ENCODE measurements at regions not wholly inside any gene's neighbourhood (a gene's known extent, or its start where the extent isn't known, plus 50 kb on each side); places are given as distances from the start of the nearest gene placed in this dataset.

GRCh38 chr10:8835453-8836167, 781.1 kb downstream of the GATA3 start:
- TF ChIP-seq, protein P1, sequence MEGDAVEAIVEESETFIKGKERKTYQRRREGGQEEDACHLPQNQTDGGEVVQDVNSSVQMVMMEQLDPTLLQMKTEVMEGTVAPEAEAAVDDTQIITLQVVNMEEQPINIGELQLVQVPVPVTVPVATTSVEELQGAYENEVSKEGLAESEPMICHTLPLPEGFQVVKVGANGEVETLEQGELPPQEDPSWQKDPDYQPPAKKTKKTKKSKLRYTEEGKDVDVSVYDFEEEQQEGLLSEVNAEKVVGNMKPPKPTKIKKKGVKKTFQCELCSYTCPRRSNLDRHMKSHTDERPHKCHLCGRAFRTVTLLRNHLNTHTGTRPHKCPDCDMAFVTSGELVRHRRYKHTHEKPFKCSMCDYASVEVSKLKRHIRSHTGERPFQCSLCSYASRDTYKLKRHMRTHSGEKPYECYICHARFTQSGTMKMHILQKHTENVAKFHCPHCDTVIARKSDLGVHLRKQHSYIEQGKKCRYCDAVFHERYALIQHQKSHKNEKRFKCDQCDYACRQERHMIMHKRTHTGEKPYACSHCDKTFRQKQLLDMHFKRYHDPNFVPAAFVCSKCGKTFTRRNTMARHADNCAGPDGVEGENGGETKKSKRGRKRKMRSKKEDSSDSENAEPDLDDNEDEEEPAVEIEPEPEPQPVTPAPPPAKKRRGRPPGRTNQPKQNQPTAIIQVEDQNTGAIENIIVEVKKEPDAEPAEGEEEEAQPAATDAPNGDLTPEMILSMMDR (conservative IDR thresholded peaks at IDR 0.05) = no peak
- TF ChIP-seq EZH2 (IDR thresholded peaks at IDR 0.05; ENCODE audit: low read depth) = no peak
- no peaks in the 10 kb centered on the region for H3K27me3 ChIP-seq (ENCODE audit: insufficient read depth, low read depth)
- H3K4me3 ChIP-seq = no peak overlapping the region
- H3K27ac ChIP-seq = no peak overlapping the region
- H3K36me3 ChIP-seq (ENCODE audit: low read depth) = no peaks in the 10 kb centered on the region
- H2AFZ ChIP-seq = no peak overlapping the region
- POLR2A ChIA-PET (ENCODE audit: unreplicated experiment) = no interaction called here
- intact Hi-C loops (cut with micrococcal nuclease; ENCODE audit: unreplicated experiment) = no loop called here
- no peaks in the 10 kb centered on the region for H3F3A ChIP-seq (ENCODE audit: insufficient read depth, low read depth)
- H3K79me2 ChIP-seq (ENCODE audit: low read depth) = no peaks in the 10 kb centered on the region
- DNase-seq = no peak
- no peak overlapping the region for H3K4me2 ChIP-seq
- no peaks in the 10 kb centered on the region for H3K9me3 ChIP-seq (ENCODE audit: insufficient read depth, low read depth)
- no peaks in the 10 kb centered on the region for H4K20me1 ChIP-seq (ENCODE audit: insufficient read depth)
- BruUV-seq (replicated peaks) = no TSS peak
- H3K4me1 ChIP-seq (replicated peaks; ENCODE audit: insufficient read depth) = no peaks in the 10 kb centered on the region
- no peaks in the 10 kb centered on the region for H3K9me2 ChIP-seq (ENCODE audit: insufficient read depth)
- CTCF ChIA-PET = no interaction called here

DNA sequence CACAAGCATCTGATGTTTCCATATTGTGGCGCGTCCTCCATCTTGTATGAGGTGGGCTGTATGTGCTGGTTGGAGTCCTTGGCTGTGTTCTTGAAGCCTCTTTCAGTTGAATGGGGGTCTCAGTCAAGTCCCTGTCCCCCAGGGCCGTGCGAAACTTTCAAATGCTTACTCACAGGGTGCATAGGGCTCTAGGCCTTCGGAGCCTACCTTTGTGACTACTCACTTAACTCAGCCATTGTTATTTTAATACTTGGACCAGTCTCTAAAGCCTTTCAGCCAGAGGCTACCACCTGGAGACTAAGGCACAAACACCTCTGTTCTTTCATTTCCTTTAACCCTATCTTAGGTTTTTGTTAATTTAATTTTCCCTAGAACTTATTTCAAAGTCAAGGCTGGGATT, 785.9 kb downstream of the GATA3 start:
- H3K27ac ChIP-seq = no peak overlapping the region
- no peaks in the 10 kb centered on the region for H3F3A ChIP-seq (ENCODE audit: insufficient read depth, low read depth)
- no peaks in the 10 kb centered on the region for H3K27me3 ChIP-seq (ENCODE audit: insufficient read depth, low read depth)
- no peak overlapping the region for H3K4me3 ChIP-seq
- no peaks in the 10 kb centered on the region for H3K9me2 ChIP-seq (ENCODE audit: insufficient read depth)
- no peak for TF ChIP-seq EZH2 (IDR thresholded peaks at IDR 0.05; ENCODE audit: low read depth)
- TF ChIP-seq, protein P1 (conservative IDR thresholded peaks at IDR 0.05) = no peak
- intact Hi-C loops (cut with micrococcal nuclease; ENCODE audit: unreplicated experiment) = no loop called here
- H3K4me2 ChIP-seq = no peak overlapping the region
- POLR2A ChIA-PET (ENCODE audit: unreplicated experiment) = no interaction called here
- BruUV-seq (replicated peaks) = no TSS peak
- no peaks in the 10 kb centered on the region for H3K79me2 ChIP-seq (ENCODE audit: low read depth)
- no peaks in the 10 kb centered on the region for H3K4me1 ChIP-seq (replicated peaks; ENCODE audit: insufficient read depth)
- CTCF ChIA-PET = no interaction called here
- DNase-seq = no peak
- H3K36me3 ChIP-seq (ENCODE audit: low read depth) = no peaks in the 10 kb centered on the region
- H2AFZ ChIP-seq = no peak overlapping the region
- H3K9me3 ChIP-seq (ENCODE audit: insufficient read depth, low read depth) = no peaks in the 10 kb centered on the region
- H4K20me1 ChIP-seq (ENCODE audit: insufficient read depth) = no peaks in the 10 kb centered on the region

DNA sequence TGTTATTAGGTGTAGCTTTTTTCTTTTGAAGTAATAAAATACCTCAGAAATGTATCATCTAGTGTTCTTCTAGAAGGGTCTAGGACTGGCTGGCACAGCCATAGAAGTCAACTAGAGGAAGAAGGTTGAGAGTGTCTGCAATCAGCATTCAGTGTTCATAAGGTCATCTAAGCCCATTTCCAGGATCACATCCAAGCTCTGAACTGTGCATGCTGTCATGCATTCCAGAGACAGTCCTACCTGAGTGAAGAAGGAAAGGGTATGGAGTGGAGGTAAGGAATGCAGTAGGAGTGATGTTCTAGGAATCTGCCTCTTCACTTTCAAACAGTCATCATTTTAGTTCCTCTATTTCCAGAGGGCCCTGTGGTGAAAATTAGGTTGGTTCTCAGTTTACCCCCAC, 789.7 kb downstream of the GATA3 start:
- no peak for TF ChIP-seq EZH2 (IDR thresholded peaks at IDR 0.05; ENCODE audit: low read depth)
- TF ChIP-seq, protein P1 (conservative IDR thresholded peaks at IDR 0.05) = no peak
- no peaks in the 10 kb centered on the region for H3K27me3 ChIP-seq (ENCODE audit: insufficient read depth, low read depth)
- ChIA-PET CTCF (no interaction called here), POLR2A (ENCODE audit: unreplicated experiment) (no interaction called here)
- BruUV-seq (replicated peaks) = no TSS peak
- no peak for DNase-seq
- intact Hi-C loops (cut with micrococcal nuclease; ENCODE audit: unreplicated experiment) = no loop called here
- H3K9me2 ChIP-seq (ENCODE audit: insufficient read depth) = no peaks in the 10 kb centered on the region
- no peaks in the 10 kb centered on the region for H3K36me3 ChIP-seq (ENCODE audit: low read depth)
- no peak overlapping the region for H3K27ac ChIP-seq
- no peaks in the 10 kb centered on the region for H3F3A ChIP-seq (ENCODE audit: insufficient read depth, low read depth)
- no peak overlapping the region for H3K4me3 ChIP-seq
- H2AFZ ChIP-seq = no peak overlapping the region
- H3K9me3 ChIP-seq (ENCODE audit: insufficient read depth, low read depth) = no peaks in the 10 kb centered on the region
- H3K4me1 ChIP-seq (replicated peaks; ENCODE audit: insufficient read depth) = no peaks in the 10 kb centered on the region
- H3K4me2 ChIP-seq = no peak overlapping the region
- H3K79me2 ChIP-seq (ENCODE audit: low read depth) = no peaks in the 10 kb centered on the region
- no peaks in the 10 kb centered on the region for H4K20me1 ChIP-seq (ENCODE audit: insufficient read depth)
